ENCODE measurements at regions not wholly inside any gene's neighbourhood (a gene's known extent, or its start where the extent isn't known, plus 50 kb on each side); places are given as distances from the start of the nearest gene placed in this dataset.

GRCh38 chr5:13252699-13253098 is 691.8 kb downstream of the DNAH5 start:
- Histone ChIP-seq H3K4ac (ENCODE audit: low read depth in 1 of 2, low read length in 2 of 2) (no peak overlapping the region), H3K23ac (ENCODE audit: low read length in 2 of 2) (no peak overlapping the region), H3K4me3 (ENCODE audit: insufficient read depth in 1 of 2, low read depth in 1 of 2, low read length in 2 of 2) (no peak overlapping the region), H2BK5ac (ENCODE audit: low read depth, low read length, poor library complexity, severe bottlenecking) (no peak overlapping the region), H3K36me3 (ENCODE audit: control insufficient read depth in 1 of 2, insufficient read depth in 2 of 2, low read depth in 1 of 2, low read length in 2 of 2) (no peaks in the 10 kb centered on the region), H4K8ac (ENCODE audit: low read length) (no peak overlapping the region), H3K4me1 (ENCODE audit: control insufficient read depth, insufficient read depth, low read depth, low read length) (no peaks in the 10 kb centered on the region), H3K4me2 (ENCODE audit: low read length, poor library complexity, severe bottlenecking) (no peak overlapping the region), H4K91ac (ENCODE audit: low read length) (no peak overlapping the region), H2BK120ac (ENCODE audit: low read depth, low read length) (no peak overlapping the region), H2BK15ac (ENCODE audit: low read depth, poor library complexity, severe bottlenecking) (no peak overlapping the region), H2BK12ac (ENCODE audit: low read length in 2 of 2) (no peak overlapping the region), H2AK5ac (ENCODE audit: low read length, severe bottlenecking) (no peak overlapping the region), H3K27me3 (ENCODE audit: control insufficient read depth in 1 of 2, insufficient read depth in 1 of 2, low read length in 2 of 2) (no peaks in the 10 kb centered on the region), H3K18ac (ENCODE audit: low read depth in 1 of 2, low read length in 2 of 2) (no peak overlapping the region), H3K79me1 (replicated peaks; ENCODE audit: low read length, poor library complexity, severe bottlenecking) (no peaks in the 10 kb centered on the region), H3K14ac (ENCODE audit: low read length in 2 of 2) (no peak overlapping the region), H3K9ac (ENCODE audit: low read length) (no peak overlapping the region), H3K27ac (ENCODE audit: low read length, poor library complexity, severe bottlenecking) (no peak overlapping the region), H3K9me3 (ENCODE audit: control insufficient read depth, low read length) (no peaks in the 10 kb centered on the region), H2AFZ (ENCODE audit: low read depth, low read length) (no peak overlapping the region)
- 88% methylated on average over 2 of the region's 5 CpGs for WGBS
- DNase-seq: no peak

- no peak overlapping the region for H3K4ac ChIP-seq (ENCODE audit: low read depth in 1 of 2, low read length in 2 of 2)
- no peaks in the 10 kb centered on the region for H3K27me3 ChIP-seq (ENCODE audit: control insufficient read depth in 1 of 2, insufficient read depth in 1 of 2, low read length in 2 of 2)
- H4K91ac ChIP-seq (ENCODE audit: low read length): no peak overlapping the region
- H4K8ac ChIP-seq (ENCODE audit: low read length): no peak overlapping the region
- H3K27ac ChIP-seq (ENCODE audit: low read length, poor library complexity, severe bottlenecking): no peak overlapping the region
- no peaks in the 10 kb centered on the region for H3K4me1 ChIP-seq (ENCODE audit: control insufficient read depth, insufficient read depth, low read depth, low read length)
- H3K9me3 ChIP-seq (ENCODE audit: control insufficient read depth, low read length): no peaks in the 10 kb centered on the region
- H3K14ac ChIP-seq (ENCODE audit: low read length in 2 of 2): no peak overlapping the region
- no peak overlapping the region for H3K23ac ChIP-seq (ENCODE audit: low read length in 2 of 2)
- no peak overlapping the region for H2BK120ac ChIP-seq (ENCODE audit: low read depth, low read length)
- 71% methylated on average over 7 of the region's 7 CpGs for WGBS
- DNase-seq: no peak
- no peak overlapping the region for H3K4me3 ChIP-seq (ENCODE audit: insufficient read depth in 1 of 2, low read depth in 1 of 2, low read length in 2 of 2)
- H3K4me2 ChIP-seq (ENCODE audit: low read length, poor library complexity, severe bottlenecking): no peak overlapping the region
- no peak overlapping the region for H2BK12ac ChIP-seq (ENCODE audit: low read length in 2 of 2)
- no peak overlapping the region for H2BK15ac ChIP-seq (ENCODE audit: low read depth, poor library complexity, severe bottlenecking)
- H3K79me1 ChIP-seq (replicated peaks; ENCODE audit: low read length, poor library complexity, severe bottlenecking): no peaks in the 10 kb centered on the region
- no peak overlapping the region for H3K18ac ChIP-seq (ENCODE audit: low read depth in 1 of 2, low read length in 2 of 2)
- no peak overlapping the region for H3K9ac ChIP-seq (ENCODE audit: low read length)
- no peaks in the 10 kb centered on the region for H3K36me3 ChIP-seq (ENCODE audit: control insufficient read depth in 1 of 2, insufficient read depth in 2 of 2, low read depth in 1 of 2, low read length in 2 of 2)
- H2AK5ac ChIP-seq (ENCODE audit: low read length, severe bottlenecking): no peak overlapping the region
- H2AFZ ChIP-seq (ENCODE audit: low read depth, low read length): no peak overlapping the region
- H2BK5ac ChIP-seq (ENCODE audit: low read depth, low read length, poor library complexity, severe bottlenecking): no peak overlapping the region
Measured at GRCh38 chr5:13251623-13252376, 692.7 kb downstream of the DNAH5 start.

GRCh38 chr5:13250464-13251291 is 693.8 kb downstream of the DNAH5 start:
- no peaks in the 10 kb centered on the region for H3K79me1 ChIP-seq (replicated peaks; ENCODE audit: low read length, poor library complexity, severe bottlenecking)
- 61% methylated on average over 3 of the region's 4 CpGs for WGBS
- H3K4me3 ChIP-seq (ENCODE audit: insufficient read depth in 1 of 2, low read depth in 1 of 2, low read length in 2 of 2): no peak overlapping the region
- no peak overlapping the region for H3K4ac ChIP-seq (ENCODE audit: low read depth in 1 of 2, low read length in 2 of 2)
- H2BK120ac ChIP-seq (ENCODE audit: low read depth, low read length): no peak overlapping the region
- no peaks in the 10 kb centered on the region for H3K9me3 ChIP-seq (ENCODE audit: control insufficient read depth, low read length)
- no peak overlapping the region for H3K23ac ChIP-seq (ENCODE audit: low read length in 2 of 2)
- H4K8ac ChIP-seq (ENCODE audit: low read length): no peak overlapping the region
- H3K14ac ChIP-seq (ENCODE audit: low read length in 2 of 2): no peak overlapping the region
- H2BK5ac ChIP-seq (ENCODE audit: low read depth, low read length, poor library complexity, severe bottlenecking): no peak overlapping the region
- H2BK15ac ChIP-seq (ENCODE audit: low read depth, poor library complexity, severe bottlenecking): no peak overlapping the region
- no peak overlapping the region for H2AFZ ChIP-seq (ENCODE audit: low read depth, low read length)
- no peak overlapping the region for H3K9ac ChIP-seq (ENCODE audit: low read length)
- H2AK5ac ChIP-seq (ENCODE audit: low read length, severe bottlenecking): no peak overlapping the region
- no peaks in the 10 kb centered on the region for H3K4me1 ChIP-seq (ENCODE audit: control insufficient read depth, insufficient read depth, low read depth, low read length)
- H4K91ac ChIP-seq (ENCODE audit: low read length): no peak overlapping the region
- H3K27me3 ChIP-seq (ENCODE audit: control insufficient read depth in 1 of 2, insufficient read depth in 1 of 2, low read length in 2 of 2): no peaks in the 10 kb centered on the region
- no peak overlapping the region for H2BK12ac ChIP-seq (ENCODE audit: low read length in 2 of 2)
- DNase-seq: no peak
- H3K27ac ChIP-seq (ENCODE audit: low read length, poor library complexity, severe bottlenecking): no peak overlapping the region
- H3K18ac ChIP-seq (ENCODE audit: low read depth in 1 of 2, low read length in 2 of 2): no peak overlapping the region
- no peak overlapping the region for H3K4me2 ChIP-seq (ENCODE audit: low read length, poor library complexity, severe bottlenecking)
- H3K36me3 ChIP-seq (ENCODE audit: control insufficient read depth in 1 of 2, insufficient read depth in 2 of 2, low read depth in 1 of 2, low read length in 2 of 2): no peaks in the 10 kb centered on the region

GRCh38 chr5:13249854-13250253 is 694.6 kb downstream of the DNAH5 start:
- Histone ChIP-seq H2AK5ac (ENCODE audit: low read length, severe bottlenecking) (no peak overlapping the region), H3K4me1 (ENCODE audit: control insufficient read depth, insufficient read depth, low read depth, low read length) (no peaks in the 10 kb centered on the region)

More at GRCh38 chr5:13249854-13250253, 694.6 kb downstream of the DNAH5 start:
- Histone ChIP-seq H3K9me3 (ENCODE audit: control insufficient read depth, low read length) (no peaks in the 10 kb centered on the region), H4K8ac (ENCODE audit: low read length) (no peak overlapping the region), H2AFZ (ENCODE audit: low read depth, low read length) (no peak overlapping the region), H3K4me2 (ENCODE audit: low read length, poor library complexity, severe bottlenecking) (no peak overlapping the region), H3K9ac (ENCODE audit: low read length) (no peak overlapping the region), H2BK12ac (ENCODE audit: low read length in 2 of 2) (no peak overlapping the region), H2BK120ac (ENCODE audit: low read depth, low read length) (no peak overlapping the region), H3K4ac (ENCODE audit: low read depth in 1 of 2, low read length in 2 of 2) (no peak overlapping the region), H2BK5ac (ENCODE audit: low read depth, low read length, poor library complexity, severe bottlenecking) (no peak overlapping the region), H2BK15ac (ENCODE audit: low read depth, poor library complexity, severe bottlenecking) (no peak overlapping the region), H3K79me1 (replicated peaks; ENCODE audit: low read length, poor library complexity, severe bottlenecking) (no peaks in the 10 kb centered on the region), H3K18ac (ENCODE audit: low read depth in 1 of 2, low read length in 2 of 2) (no peak overlapping the region), H3K14ac (ENCODE audit: low read length in 2 of 2) (no peak overlapping the region), H4K91ac (ENCODE audit: low read length) (no peak overlapping the region), H3K27me3 (ENCODE audit: control insufficient read depth in 1 of 2, insufficient read depth in 1 of 2, low read length in 2 of 2) (no peaks in the 10 kb centered on the region), H3K4me3 (ENCODE audit: insufficient read depth in 1 of 2, low read depth in 1 of 2, low read length in 2 of 2) (no peak overlapping the region), H3K27ac (ENCODE audit: low read length, poor library complexity, severe bottlenecking) (no peak overlapping the region), H3K36me3 (ENCODE audit: control insufficient read depth in 1 of 2, insufficient read depth in 2 of 2, low read depth in 1 of 2, low read length in 2 of 2) (no peaks in the 10 kb centered on the region), H3K23ac (ENCODE audit: low read length in 2 of 2) (no peak overlapping the region)
- no peak for DNase-seq
- WGBS: 67% methylated on average over 1 of the region's 1 CpG

All from mesenchymal stem cell (in vitro differentiated cells and primary cell).